Retina (tissue), 1 donor: ENCODE measurements at regions not wholly inside any gene's neighbourhood (a gene's known extent, or its start where the extent isn't known, plus 50 kb on each side); places are given as distances from the start of the nearest gene placed in this dataset.
A peak's percentile ranks its signal among the peaks of the same experiment; 100 is the strongest.

Source experiments
- DNase-seq: peaks from one replicate; pipeline ENCODE4 v3.0.0-alpha.2; 2016

GRCh38 chr11:70863186-70863585 lies 389.2 kb downstream of the SHANK2 start:
- DNase-seq: no peak

- no peak for DNase-seq
Observed at GRCh38 chr11:70863993-70864392, 388.4 kb downstream of the SHANK2 start.

GRCh38 chr11:70865356-70865755 lies 387.0 kb downstream of the SHANK2 start:
- no peak for DNase-seq

GRCh38 chr11:70866834-70867233 lies 385.5 kb downstream of the SHANK2 start:
- no peak for DNase-seq

GRCh38 chr11:70867281-70868047 lies 384.9 kb downstream of the SHANK2 start:
- no peak for DNase-seq

- DNase-seq: no peak
Observed at GRCh38 chr11:70868341-70868885, 384.0 kb downstream of the SHANK2 start.

- DNase-seq: no peak
Observed at GRCh38 chr11:70869054-70869453, 383.3 kb downstream of the SHANK2 start.

- no peak for DNase-seq
Observed at GRCh38 chr11:70871881-70872280, 380.5 kb downstream of the SHANK2 start.

- no peak for DNase-seq
Observed at GRCh38 chr11:70872299-70872698, 380.1 kb downstream of the SHANK2 start.

GRCh38 chr11:70872955-70873735 lies 379.2 kb downstream of the SHANK2 start:
- peak; percentile 46 for DNase-seq

GRCh38 chr11:70873736-70874412 lies 378.5 kb downstream of the SHANK2 start:
- DNase-seq: no peak

GRCh38 chr11:70876685-70877084 lies 375.7 kb downstream of the SHANK2 start:
- DNase-seq: no peak

GRCh38 chr11:70877151-70877550 lies 375.2 kb downstream of the SHANK2 start:
- no peak for DNase-seq

GRCh38 chr11:70878366-70878765 lies 374.0 kb downstream of the SHANK2 start:
- DNase-seq: no peak

- DNase-seq: no peak
Observed at GRCh38 chr11:70879601-70880285, 372.6 kb downstream of the SHANK2 start.

- DNase-seq: no peak
Observed at GRCh38 chr11:70880416-70880815, 372.0 kb downstream of the SHANK2 start.

GRCh38 chr11:70881948-70882715 lies 370.2 kb downstream of the SHANK2 start:
- DNase-seq: no peak

GRCh38 chr11:70882716-70883085 lies 369.7 kb downstream of the SHANK2 start:
- DNase-seq: no peak

- DNase-seq: no peak
Observed at GRCh38 chr11:70883323-70883940, 368.9 kb downstream of the SHANK2 start.

- no peak for DNase-seq
Observed at GRCh38 chr11:70883973-70884623, 368.3 kb downstream of the SHANK2 start.
